H1 (cell line): ENCODE measurements at regions not wholly inside any gene's neighbourhood (a gene's known extent, or its start where the extent isn't known, plus 50 kb on each side); places are given as distances from the start of the nearest gene placed in this dataset.

ENCODE experiments used
- BCL11A ChIP-seq, 2 experiments: IDR thresholded peaks; one replicate each; pipeline ENCODE4 v1.6.1; 2011; ENCODE audit warnings: low read depth in 2 of 2, low read length in 2 of 2, mild to moderate bottlenecking in 2 of 2
- CHD7 ChIP-seq: fragments of 300-600 bp; sonication (generic); IDR thresholded peaks from 2 replicates; pipeline ENCODE4 v1.7.1; 2012; ENCODE audit warnings: low read length, moderate library complexity, mild to moderate bottlenecking, inconsistent platforms; ENCODE audit not compliant: insufficient replicate concordance
- SP2 ChIP-seq: IDR thresholded peaks from 2 replicates; pipeline ENCODE4 v1.6.1; 2012; ENCODE audit warnings: mild to moderate bottlenecking, low read length, inconsistent platforms
- YY1 ChIP-seq: IDR thresholded peaks from 2 replicates; pipeline ENCODE4 v1.6.1; 2011; ENCODE audit warnings: low read depth, mild to moderate bottlenecking, low read length

- no peak for TF ChIP-seq CHD7
- no peak for TF ChIP-seq YY1
- TF ChIP-seq BCL11A (IDR thresholded peaks at IDR 0.05; ENCODE audit: low read depth in 2 of 2, low read length in 2 of 2): no peak
- TF ChIP-seq SP2: no peak
These were observed 1501.8 kb upstream of the FLRT2 start (continued) for GRCh38 chr14:84028080-84028604.
